Testis (tissue), 2 donors: ENCODE measurements at regions not wholly inside any gene's neighbourhood (a gene's known extent, or its start where the extent isn't known, plus 50 kb on each side); places are given as distances from the start of the nearest gene placed in this dataset.

Experiments used
- CTCF ChIP-seq, 3 experiments: fragments of 450-650 bp in 2 of 3; fragments of 200-600 bp in 1 of 3; sonication (generic) in 1 of 3; IDR thresholded peaks; one replicate each; pipeline ENCODE4 v1.5.1; 2016 to 2019; ENCODE audit warnings: antibody characterized with exemption in 3 of 3, mild to moderate bottlenecking in 2 of 3, moderate library complexity in 1 of 3
- POLR2A ChIP-seq: fragments of 450-650 bp; IDR thresholded peaks from one replicate; pipeline ENCODE4 v1.6.1; 2017; ENCODE audit warnings: antibody characterized with exemption, mild to moderate bottlenecking, moderate library complexity

DNA sequence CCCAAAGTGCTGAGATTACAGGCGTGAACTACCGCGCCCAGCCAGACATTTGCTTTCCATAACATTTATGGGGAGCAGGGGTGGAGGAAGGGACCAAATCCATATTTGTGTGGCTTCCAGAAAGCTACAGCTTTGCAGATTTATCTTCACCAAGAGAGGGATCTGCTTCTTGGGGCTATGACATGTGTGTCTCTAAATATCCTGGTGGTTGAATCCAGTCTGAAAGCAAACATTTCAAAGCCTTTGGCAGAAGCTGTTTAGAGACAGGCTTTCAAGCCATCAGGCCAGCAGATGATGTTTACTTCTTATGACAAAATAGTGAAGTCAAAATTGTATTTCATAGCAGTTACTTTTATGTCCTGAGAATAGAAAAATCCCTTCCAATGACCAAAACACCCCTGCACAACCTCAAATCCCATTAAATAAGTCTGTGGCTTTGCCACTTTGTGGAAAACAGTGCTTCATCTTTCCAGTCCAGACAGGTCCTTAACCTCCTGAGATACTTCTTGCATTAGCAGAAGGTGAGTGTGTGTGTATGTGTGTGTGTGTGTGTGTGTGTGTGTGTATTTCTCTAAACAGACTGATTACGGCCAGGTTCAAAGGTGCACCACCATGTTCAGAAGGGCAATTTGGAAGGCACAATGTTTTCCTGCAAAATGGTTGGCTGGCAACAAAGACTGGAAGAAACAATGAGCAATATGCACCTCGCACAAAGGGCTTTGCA lies 191.4 kb upstream of the LRIG1 start:
- TF ChIP-seq CTCF (IDR thresholded peaks at IDR 0.05) (no peak), POLR2A (no peak)
